WTC11 (cell line): ENCODE measurements at regions not wholly inside any gene's neighbourhood (a gene's known extent, or its start where the extent isn't known, plus 50 kb on each side); places are given as distances from the start of the nearest gene placed in this dataset.

Experiments used
- ATAC-seq: fragments of 200-7000 bp; cut with Tn5 transposase; 2 replicates; pipeline ENCODE4 v1.10.0; 2021; ENCODE audit warnings: mild to moderate bottlenecking, moderate library complexity
- CTCF ChIA-PET: fragments of 300-600 bp; sonication (Branson Sonifier 250); formaldehyde crosslinking; loops from one replicate; lab custom pipeline; 2021; ENCODE audit warnings: antibody characterized with exemption; lab: Charles Lee
- POLR2A ChIA-PET: fragments of 350-600 bp; sonication (Branson Sonifier 250); formaldehyde crosslinking; loops from one replicate; lab custom pipeline; 2021; ENCODE audit warnings: antibody characterized with exemption; lab: Charles Lee
- DNase-seq: peaks from one replicate; pipeline ENCODE4 v3.0.0; 2021; ENCODE audit warnings: low spot score
- H3K27ac Mint-ChIP-seq: 2 replicates; pipeline ENCODE4 v1.8.0; 2021; ENCODE audit warnings: mixed read lengths
- H3K27me3 Mint-ChIP-seq: 2 replicates; pipeline ENCODE4 v1.8.0; 2021; ENCODE audit warnings: low read depth, mild to moderate bottlenecking, moderate library complexity, mixed read lengths
- H3K36me3 Mint-ChIP-seq: 2 replicates; pipeline ENCODE4 v1.8.0; 2021; ENCODE audit warnings: mixed read lengths
- H3K4me1 Mint-ChIP-seq: 2 replicates; pipeline ENCODE4 v1.8.0; 2022; ENCODE audit warnings: mixed read lengths
- H3K4me3 Mint-ChIP-seq: 2 replicates; pipeline ENCODE4 v1.8.0; 2021; ENCODE audit warnings: mild to moderate bottlenecking, moderate library complexity, mixed read lengths
- H3K9me3 Mint-ChIP-seq: 2 replicates; pipeline ENCODE4 v1.8.0; 2021; ENCODE audit warnings: mixed read lengths
- FOXK1 ChIP-seq: sonication (generic); formaldehyde crosslinking; IDR thresholded peaks from 2 replicates; pipeline ENCODE4 v1.8.0; 2022; ENCODE audit warnings: mild to moderate bottlenecking, moderate library complexity, missing genetic modification reagents
- FOXP1 ChIP-seq: sonication (generic); formaldehyde crosslinking; IDR thresholded peaks from 2 replicates; pipeline ENCODE4 v1.8.0; 2022; ENCODE audit warnings: missing genetic modification reagents, mild to moderate bottlenecking, moderate library complexity, borderline replicate concordance
- GRHL2 ChIP-seq: fragments of 250-450 bp; sonication (Bioruptor Pico); IDR thresholded peaks from 2 replicates; pipeline ENCODE4 v1.8.0; 2022; ENCODE audit warnings: mild to moderate bottlenecking, moderate library complexity; ENCODE audit not compliant: insufficient replicate concordance, severe bottlenecking
- KAT7 ChIP-seq: sonication (generic); formaldehyde crosslinking; IDR thresholded peaks from 2 replicates; pipeline ENCODE4 v1.8.1; 2023; ENCODE audit warnings: missing genetic modification reagents, mild to moderate bottlenecking, borderline replicate concordance
- RORB ChIP-seq: fragments of 250-450 bp; sonication (Bioruptor Pico); IDR thresholded peaks from 2 replicates; pipeline ENCODE4 v1.9.0; 2021; ENCODE audit warnings: mild to moderate bottlenecking
- SMAD3 ChIP-seq: sonication (generic); formaldehyde crosslinking; IDR thresholded peaks from 2 replicates; pipeline ENCODE4 v1.8.0; 2022; ENCODE audit warnings: missing genetic modification reagents, mild to moderate bottlenecking, borderline replicate concordance
- SMAD4 ChIP-seq: sonication (generic); formaldehyde crosslinking; IDR thresholded peaks from 2 replicates; pipeline ENCODE4 v1.8.0; 2022; ENCODE audit warnings: mild to moderate bottlenecking, missing genetic modification reagents
- ZNF263 ChIP-seq: sonication (generic); formaldehyde crosslinking; IDR thresholded peaks from 2 replicates; pipeline ENCODE4 v1.8.1; 2022; ENCODE audit warnings: low read depth, mild to moderate bottlenecking, moderate library complexity, missing genetic modification reagents
- ZNF416 ChIP-seq: fragments of 250-450 bp; sonication (Bioruptor Pico); IDR thresholded peaks from 2 replicates; pipeline ENCODE4 v1.9.0; 2021; ENCODE audit warnings: mild to moderate bottlenecking, inconsistent platforms
- TF ChIP-seq, protein P1 (sequence below): sonication (generic); formaldehyde crosslinking; IDR thresholded peaks from 2 replicates; pipeline ENCODE4 v1.8.0; 2022; ENCODE audit warnings: mild to moderate bottlenecking, missing genetic modification reagents
- TF ChIP-seq, protein P2 (sequence below): sonication (generic); formaldehyde crosslinking; IDR thresholded peaks from 2 replicates; pipeline ENCODE4 v1.8.1; 2022; ENCODE audit warnings: mild to moderate bottlenecking, moderate library complexity, missing genetic modification reagents
- TF ChIP-seq, protein P3 (sequence below): sonication (generic); formaldehyde crosslinking; IDR thresholded peaks from 2 replicates; pipeline ENCODE4 v1.8.0; 2022; ENCODE audit warnings: mild to moderate bottlenecking, missing genetic modification reagents
- TF ChIP-seq, protein P4 (sequence below): fragments of 250-450 bp; sonication (Bioruptor Pico); IDR thresholded peaks from 2 replicates; pipeline ENCODE4 v1.9.0; 2021; ENCODE audit warnings: mild to moderate bottlenecking, borderline replicate concordance
- TF ChIP-seq, protein P5 (sequence below): sonication (generic); formaldehyde crosslinking; IDR thresholded peaks from 2 replicates; pipeline ENCODE4 v1.8.0; 2023; ENCODE audit warnings: missing genetic modification reagents, mild to moderate bottlenecking, borderline replicate concordance
- TF ChIP-seq, protein P6 (sequence below): fragments of 250-450 bp; sonication (Bioruptor Pico); IDR thresholded peaks from 2 replicates; pipeline ENCODE4 v1.9.0; 2021; ENCODE audit warnings: mild to moderate bottlenecking

DNA sequence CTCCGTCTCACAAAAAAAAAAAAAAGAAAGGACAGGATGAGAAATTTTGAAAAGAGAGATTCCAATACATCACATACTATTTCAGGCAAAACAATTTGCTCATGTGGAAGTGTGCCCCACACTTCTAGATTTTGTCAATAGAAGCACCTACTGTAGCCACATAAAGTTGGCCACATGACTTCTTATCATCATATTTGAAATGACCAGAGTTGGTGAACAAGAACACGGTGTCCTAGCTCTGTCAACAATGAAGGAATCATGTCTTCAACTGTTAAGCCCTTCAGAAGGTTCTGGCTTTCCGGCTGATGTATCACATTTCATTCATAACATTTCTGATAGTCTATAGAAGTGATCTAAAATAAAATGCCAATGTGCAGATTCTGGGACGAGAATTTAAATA, 534.5 kb downstream of the TMEM114 start:
- no peak overlapping the region for H3K27ac Mint-ChIP-seq
- DNase-seq (no peak), ATAC-seq (no peak)
- peaks cover 19% of the 10 kb centered on the region for H3K27me3 Mint-ChIP-seq
- no peak overlapping the region for H3K4me3 Mint-ChIP-seq
- H3K9me3 Mint-ChIP-seq, result peaks cover 62% of the 10 kb centered on the region
- TF ChIP-seq, protein P1, sequence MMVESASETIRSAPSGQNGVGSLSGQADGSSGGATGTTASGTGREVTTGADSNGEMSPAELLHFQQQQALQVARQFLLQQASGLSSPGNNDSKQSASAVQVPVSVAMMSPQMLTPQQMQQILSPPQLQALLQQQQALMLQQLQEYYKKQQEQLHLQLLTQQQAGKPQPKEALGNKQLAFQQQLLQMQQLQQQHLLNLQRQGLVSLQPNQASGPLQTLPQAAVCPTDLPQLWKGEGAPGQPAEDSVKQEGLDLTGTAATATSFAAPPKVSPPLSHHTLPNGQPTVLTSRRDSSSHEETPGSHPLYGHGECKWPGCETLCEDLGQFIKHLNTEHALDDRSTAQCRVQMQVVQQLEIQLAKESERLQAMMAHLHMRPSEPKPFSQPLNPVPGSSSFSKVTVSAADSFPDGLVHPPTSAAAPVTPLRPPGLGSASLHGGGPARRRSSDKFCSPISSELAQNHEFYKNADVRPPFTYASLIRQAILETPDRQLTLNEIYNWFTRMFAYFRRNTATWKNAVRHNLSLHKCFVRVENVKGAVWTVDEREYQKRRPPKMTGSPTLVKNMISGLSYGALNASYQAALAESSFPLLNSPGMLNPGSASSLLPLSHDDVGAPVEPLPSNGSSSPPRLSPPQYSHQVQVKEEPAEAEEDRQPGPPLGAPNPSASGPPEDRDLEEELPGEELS, result no peak
- POLR2A ChIA-PET, result no interaction called here
- CTCF ChIA-PET, result no interaction called here
- peaks cover 58% of the 10 kb centered on the region for H3K36me3 Mint-ChIP-seq
- no peaks in the 10 kb centered on the region for H3K4me1 Mint-ChIP-seq

DNA sequence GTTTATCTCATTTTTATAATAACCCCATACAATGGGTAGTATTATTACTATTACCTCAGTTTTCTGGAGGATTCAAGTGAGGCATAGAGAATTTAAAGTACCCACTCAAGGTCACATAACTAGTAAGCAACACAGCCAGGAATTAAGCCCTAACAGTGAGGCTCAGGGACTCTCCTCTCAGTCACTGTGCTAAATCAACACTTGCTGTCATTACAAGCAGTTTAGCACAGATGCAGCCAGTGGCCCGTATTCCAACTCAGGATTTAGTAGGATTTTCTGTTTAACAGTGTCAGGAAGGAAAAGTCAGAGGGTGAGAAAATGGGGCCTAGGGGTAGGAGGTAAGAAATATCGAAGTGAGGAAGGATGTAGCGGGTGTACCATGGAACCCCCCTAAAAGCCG, 536.9 kb downstream of the TMEM114 start:
- Mint-ChIP-seq H3K27ac (no peak overlapping the region), H3K4me1 (no peaks in the 10 kb centered on the region), H3K36me3 (peaks cover 68% of the 10 kb centered on the region), H3K4me3 (no peak overlapping the region), H3K9me3 (peaks cover 80% of the 10 kb centered on the region), H3K27me3 (peaks cover 19% of the 10 kb centered on the region)
- no peak for DNase-seq
- CTCF ChIA-PET, result no interaction called here
- TF ChIP-seq KAT7 (CRISPR knock-in tag), result no peak
- no peak for ATAC-seq
- POLR2A ChIA-PET, result no interaction called here

DNA sequence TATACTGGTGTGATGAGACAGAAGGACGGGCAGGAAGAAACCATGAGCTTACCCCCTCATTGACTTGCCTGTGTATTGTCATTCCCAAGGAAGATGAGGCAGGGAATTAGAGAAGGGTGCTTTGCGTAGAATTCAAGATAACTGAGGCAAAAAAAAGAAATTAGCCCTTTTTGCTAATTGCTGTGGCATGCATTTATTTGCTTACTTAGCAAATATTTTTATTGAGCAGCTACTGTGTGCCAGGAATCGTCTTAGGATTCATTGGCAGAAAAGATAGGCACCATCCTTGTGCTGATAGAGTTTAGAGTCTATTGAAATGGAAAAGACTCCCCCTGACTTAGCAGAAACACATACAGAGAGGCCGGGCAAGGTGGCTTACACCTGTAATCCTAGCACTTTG, 541.9 kb downstream of the TMEM114 start:
- H3K9me3 Mint-ChIP-seq, result peaks cover 83% of the 10 kb centered on the region
- H3K27me3 Mint-ChIP-seq, result peaks cover 10% of the 10 kb centered on the region
- ATAC-seq (no peak), DNase-seq (no peak)
- no peaks in the 10 kb centered on the region for H3K4me1 Mint-ChIP-seq
- POLR2A ChIA-PET, result no interaction called here
- peaks cover 71% of the 10 kb centered on the region for H3K36me3 Mint-ChIP-seq
- H3K4me3 Mint-ChIP-seq, result no peak overlapping the region
- TF ChIP-seq GRHL2 (CRISPR knock-in tag) (no peak), SMAD4 (CRISPR knock-in tag) (no peak), FOXP1 (CRISPR knock-in tag) (no peak), ZNF263 (no peak), ZNF416 (CRISPR knock-in tag) (no peak), SMAD3 (CRISPR knock-in tag) (no peak), RORB (CRISPR knock-in tag) (no peak)
- TF ChIP-seq, protein P2, sequence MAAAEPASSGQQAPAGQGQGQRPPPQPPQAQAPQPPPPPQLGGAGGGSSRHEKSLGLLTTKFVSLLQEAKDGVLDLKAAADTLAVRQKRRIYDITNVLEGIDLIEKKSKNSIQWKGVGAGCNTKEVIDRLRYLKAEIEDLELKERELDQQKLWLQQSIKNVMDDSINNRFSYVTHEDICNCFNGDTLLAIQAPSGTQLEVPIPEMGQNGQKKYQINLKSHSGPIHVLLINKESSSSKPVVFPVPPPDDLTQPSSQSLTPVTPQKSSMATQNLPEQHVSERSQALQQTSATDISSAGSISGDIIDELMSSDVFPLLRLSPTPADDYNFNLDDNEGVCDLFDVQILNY (CRISPR knock-in tag), result no peak
- TF ChIP-seq, protein P3, sequence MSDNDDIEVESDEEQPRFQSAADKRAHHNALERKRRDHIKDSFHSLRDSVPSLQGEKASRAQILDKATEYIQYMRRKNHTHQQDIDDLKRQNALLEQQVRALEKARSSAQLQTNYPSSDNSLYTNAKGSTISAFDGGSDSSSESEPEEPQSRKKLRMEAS (CRISPR knock-in tag), result no peak
- no peak overlapping the region for H3K27ac Mint-ChIP-seq
- CTCF ChIA-PET, result no interaction called here

DNA sequence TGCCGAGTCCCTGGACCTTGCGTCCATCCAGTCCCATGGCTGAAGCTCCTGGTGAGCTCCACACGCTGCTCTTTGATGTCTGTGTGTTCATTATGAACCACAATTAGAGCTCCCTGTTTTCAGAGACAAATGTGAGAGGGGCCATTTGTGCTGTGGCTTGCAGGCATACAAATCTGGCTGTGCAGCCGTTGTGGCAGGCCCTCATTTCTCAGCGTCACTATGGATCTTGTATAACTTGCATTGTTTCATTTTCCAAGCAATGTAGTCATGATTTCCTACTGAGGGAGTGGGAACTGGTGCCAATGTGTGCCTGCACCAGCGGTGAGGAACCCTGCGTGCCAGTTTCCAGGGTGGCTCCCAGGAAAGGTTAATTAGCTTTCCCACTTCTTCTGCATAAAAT, 542.6 kb downstream of the TMEM114 start:
- ChIA-PET CTCF (no interaction called here), POLR2A (no interaction called here)
- no peak overlapping the region for H3K4me3 Mint-ChIP-seq
- peaks cover 68% of the 10 kb centered on the region for H3K36me3 Mint-ChIP-seq
- no peaks in the 10 kb centered on the region for H3K4me1 Mint-ChIP-seq
- DNase-seq (no peak), ATAC-seq (no peak)
- H3K27me3 Mint-ChIP-seq, result peaks cover 10% of the 10 kb centered on the region
- peaks cover 79% of the 10 kb centered on the region for H3K9me3 Mint-ChIP-seq
- no peak overlapping the region for H3K27ac Mint-ChIP-seq
- no peak for TF ChIP-seq RORB (CRISPR knock-in tag)
- no peak for TF ChIP-seq FOXK1
- TF ChIP-seq, protein P4, sequence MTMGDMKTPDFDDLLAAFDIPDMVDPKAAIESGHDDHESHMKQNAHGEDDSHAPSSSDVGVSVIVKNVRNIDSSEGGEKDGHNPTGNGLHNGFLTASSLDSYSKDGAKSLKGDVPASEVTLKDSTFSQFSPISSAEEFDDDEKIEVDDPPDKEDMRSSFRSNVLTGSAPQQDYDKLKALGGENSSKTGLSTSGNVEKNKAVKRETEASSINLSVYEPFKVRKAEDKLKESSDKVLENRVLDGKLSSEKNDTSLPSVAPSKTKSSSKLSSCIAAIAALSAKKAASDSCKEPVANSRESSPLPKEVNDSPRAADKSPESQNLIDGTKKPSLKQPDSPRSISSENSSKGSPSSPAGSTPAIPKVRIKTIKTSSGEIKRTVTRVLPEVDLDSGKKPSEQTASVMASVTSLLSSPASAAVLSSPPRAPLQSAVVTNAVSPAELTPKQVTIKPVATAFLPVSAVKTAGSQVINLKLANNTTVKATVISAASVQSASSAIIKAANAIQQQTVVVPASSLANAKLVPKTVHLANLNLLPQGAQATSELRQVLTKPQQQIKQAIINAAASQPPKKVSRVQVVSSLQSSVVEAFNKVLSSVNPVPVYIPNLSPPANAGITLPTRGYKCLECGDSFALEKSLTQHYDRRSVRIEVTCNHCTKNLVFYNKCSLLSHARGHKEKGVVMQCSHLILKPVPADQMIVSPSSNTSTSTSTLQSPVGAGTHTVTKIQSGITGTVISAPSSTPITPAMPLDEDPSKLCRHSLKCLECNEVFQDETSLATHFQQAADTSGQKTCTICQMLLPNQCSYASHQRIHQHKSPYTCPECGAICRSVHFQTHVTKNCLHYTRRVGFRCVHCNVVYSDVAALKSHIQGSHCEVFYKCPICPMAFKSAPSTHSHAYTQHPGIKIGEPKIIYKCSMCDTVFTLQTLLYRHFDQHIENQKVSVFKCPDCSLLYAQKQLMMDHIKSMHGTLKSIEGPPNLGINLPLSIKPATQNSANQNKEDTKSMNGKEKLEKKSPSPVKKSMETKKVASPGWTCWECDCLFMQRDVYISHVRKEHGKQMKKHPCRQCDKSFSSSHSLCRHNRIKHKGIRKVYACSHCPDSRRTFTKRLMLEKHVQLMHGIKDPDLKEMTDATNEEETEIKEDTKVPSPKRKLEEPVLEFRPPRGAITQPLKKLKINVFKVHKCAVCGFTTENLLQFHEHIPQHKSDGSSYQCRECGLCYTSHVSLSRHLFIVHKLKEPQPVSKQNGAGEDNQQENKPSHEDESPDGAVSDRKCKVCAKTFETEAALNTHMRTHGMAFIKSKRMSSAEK, result no peak
- TF ChIP-seq, protein P5, sequence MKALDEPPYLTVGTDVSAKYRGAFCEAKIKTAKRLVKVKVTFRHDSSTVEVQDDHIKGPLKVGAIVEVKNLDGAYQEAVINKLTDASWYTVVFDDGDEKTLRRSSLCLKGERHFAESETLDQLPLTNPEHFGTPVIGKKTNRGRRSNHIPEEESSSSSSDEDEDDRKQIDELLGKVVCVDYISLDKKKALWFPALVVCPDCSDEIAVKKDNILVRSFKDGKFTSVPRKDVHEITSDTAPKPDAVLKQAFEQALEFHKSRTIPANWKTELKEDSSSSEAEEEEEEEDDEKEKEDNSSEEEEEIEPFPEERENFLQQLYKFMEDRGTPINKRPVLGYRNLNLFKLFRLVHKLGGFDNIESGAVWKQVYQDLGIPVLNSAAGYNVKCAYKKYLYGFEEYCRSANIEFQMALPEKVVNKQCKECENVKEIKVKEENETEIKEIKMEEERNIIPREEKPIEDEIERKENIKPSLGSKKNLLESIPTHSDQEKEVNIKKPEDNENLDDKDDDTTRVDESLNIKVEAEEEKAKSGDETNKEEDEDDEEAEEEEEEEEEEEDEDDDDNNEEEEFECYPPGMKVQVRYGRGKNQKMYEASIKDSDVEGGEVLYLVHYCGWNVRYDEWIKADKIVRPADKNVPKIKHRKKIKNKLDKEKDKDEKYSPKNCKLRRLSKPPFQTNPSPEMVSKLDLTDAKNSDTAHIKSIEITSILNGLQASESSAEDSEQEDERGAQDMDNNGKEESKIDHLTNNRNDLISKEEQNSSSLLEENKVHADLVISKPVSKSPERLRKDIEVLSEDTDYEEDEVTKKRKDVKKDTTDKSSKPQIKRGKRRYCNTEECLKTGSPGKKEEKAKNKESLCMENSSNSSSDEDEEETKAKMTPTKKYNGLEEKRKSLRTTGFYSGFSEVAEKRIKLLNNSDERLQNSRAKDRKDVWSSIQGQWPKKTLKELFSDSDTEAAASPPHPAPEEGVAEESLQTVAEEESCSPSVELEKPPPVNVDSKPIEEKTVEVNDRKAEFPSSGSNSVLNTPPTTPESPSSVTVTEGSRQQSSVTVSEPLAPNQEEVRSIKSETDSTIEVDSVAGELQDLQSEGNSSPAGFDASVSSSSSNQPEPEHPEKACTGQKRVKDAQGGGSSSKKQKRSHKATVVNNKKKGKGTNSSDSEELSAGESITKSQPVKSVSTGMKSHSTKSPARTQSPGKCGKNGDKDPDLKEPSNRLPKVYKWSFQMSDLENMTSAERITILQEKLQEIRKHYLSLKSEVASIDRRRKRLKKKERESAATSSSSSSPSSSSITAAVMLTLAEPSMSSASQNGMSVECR, result no peak
- TF ChIP-seq, protein P6, sequence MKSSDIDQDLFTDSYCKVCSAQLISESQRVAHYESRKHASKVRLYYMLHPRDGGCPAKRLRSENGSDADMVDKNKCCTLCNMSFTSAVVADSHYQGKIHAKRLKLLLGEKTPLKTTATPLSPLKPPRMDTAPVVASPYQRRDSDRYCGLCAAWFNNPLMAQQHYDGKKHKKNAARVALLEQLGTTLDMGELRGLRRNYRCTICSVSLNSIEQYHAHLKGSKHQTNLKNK (CRISPR knock-in tag), result no peak
